Esophagus squamous epithelium (tissue), 4 donors: ENCODE measurements at regions not wholly inside any gene's neighbourhood (a gene's known extent, or its start where the extent isn't known, plus 50 kb on each side); places are given as distances from the start of the nearest gene placed in this dataset.

ENCODE experiments used
- POLR2A ChIP-seq, 4 donors: fragments of 450-650 bp; IDR thresholded peaks; one replicate each; pipeline ENCODE4 v1.6.1; 2017; ENCODE audit warnings: antibody characterized with exemption in 4 of 4, mild to moderate bottlenecking in 4 of 4, moderate library complexity in 3 of 4
- TF ChIP-seq, protein P1 (sequence below), 6 experiments: fragments of 450-650 bp in 4 of 6; fragments of 200-600 bp in 2 of 6; sonication (generic) in 2 of 6; IDR thresholded peaks; one replicate each; pipeline ENCODE4 v1.5.1; 2016 to 2019; ENCODE audit warnings: antibody characterized with exemption in 6 of 6, mild to moderate bottlenecking in 4 of 6, moderate library complexity in 4 of 6

DNA sequence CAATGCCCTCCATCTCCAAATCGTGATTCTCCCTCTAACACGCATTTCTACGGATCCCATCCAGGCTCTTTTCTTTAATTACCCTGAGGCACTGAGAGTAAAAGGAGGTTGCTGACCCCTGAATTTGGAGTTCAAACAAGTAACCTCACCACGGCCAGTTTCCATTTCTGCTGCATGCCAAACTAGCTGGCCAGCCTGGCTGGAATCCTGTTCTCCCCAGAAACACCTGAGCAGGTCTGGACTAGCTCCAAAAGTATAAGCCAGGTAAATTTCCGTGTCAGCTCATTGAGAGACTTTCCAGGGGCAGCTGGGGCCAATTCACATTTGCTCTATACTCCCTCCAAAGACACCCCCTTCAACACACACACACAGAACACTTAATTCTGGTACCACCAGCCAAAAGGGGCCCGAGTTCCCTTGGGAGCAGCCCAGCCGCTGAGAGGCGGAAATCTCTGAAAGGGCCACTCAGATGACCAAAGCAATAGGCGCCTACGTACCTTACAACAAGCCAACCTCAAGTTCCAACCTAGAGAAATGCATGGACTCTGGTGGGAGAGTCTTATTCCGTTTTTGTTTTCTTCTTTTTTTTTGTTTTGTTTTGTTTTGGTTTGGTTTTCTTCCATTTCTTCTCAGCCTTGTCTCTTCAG, 131.4 kb downstream of the NDUFA12 start:
- TF ChIP-seq POLR2A (IDR thresholded peaks at IDR 0.05) = no peak
- TF ChIP-seq, protein P1, sequence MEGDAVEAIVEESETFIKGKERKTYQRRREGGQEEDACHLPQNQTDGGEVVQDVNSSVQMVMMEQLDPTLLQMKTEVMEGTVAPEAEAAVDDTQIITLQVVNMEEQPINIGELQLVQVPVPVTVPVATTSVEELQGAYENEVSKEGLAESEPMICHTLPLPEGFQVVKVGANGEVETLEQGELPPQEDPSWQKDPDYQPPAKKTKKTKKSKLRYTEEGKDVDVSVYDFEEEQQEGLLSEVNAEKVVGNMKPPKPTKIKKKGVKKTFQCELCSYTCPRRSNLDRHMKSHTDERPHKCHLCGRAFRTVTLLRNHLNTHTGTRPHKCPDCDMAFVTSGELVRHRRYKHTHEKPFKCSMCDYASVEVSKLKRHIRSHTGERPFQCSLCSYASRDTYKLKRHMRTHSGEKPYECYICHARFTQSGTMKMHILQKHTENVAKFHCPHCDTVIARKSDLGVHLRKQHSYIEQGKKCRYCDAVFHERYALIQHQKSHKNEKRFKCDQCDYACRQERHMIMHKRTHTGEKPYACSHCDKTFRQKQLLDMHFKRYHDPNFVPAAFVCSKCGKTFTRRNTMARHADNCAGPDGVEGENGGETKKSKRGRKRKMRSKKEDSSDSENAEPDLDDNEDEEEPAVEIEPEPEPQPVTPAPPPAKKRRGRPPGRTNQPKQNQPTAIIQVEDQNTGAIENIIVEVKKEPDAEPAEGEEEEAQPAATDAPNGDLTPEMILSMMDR (IDR thresholded peaks at IDR 0.05) = no peak
